ENCODE measurements at regions not wholly inside any gene's neighbourhood (a gene's known extent, or its start where the extent isn't known, plus 50 kb on each side); places are given as distances from the start of the nearest gene placed in this dataset.

DNA sequence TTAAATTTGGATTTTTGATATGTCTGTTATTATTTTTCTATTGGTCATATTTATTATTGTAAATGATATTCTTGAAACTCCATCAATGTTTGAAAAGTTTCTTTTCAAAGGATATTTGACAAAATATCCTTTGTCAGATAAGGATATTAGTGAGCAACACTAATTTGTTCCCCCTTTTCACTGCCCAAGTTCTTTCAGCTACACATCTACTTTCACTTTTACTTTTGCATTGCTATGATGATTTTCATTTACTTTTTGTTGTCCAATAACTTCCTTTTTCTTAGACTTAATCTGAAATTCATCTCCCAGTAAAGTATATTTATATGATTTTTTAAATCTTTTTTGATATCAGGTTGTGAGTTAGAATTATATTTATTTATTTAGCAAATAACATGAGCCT, 542.3 kb upstream of the ADGRL3 start:
- no peak for TF ChIP-seq EZH2 (IDR thresholded peaks at IDR 0.05; ENCODE audit: borderline replicate concordance, low read depth, low read length, poor library complexity, severe bottlenecking)
- TF ChIP-seq, protein P1, sequence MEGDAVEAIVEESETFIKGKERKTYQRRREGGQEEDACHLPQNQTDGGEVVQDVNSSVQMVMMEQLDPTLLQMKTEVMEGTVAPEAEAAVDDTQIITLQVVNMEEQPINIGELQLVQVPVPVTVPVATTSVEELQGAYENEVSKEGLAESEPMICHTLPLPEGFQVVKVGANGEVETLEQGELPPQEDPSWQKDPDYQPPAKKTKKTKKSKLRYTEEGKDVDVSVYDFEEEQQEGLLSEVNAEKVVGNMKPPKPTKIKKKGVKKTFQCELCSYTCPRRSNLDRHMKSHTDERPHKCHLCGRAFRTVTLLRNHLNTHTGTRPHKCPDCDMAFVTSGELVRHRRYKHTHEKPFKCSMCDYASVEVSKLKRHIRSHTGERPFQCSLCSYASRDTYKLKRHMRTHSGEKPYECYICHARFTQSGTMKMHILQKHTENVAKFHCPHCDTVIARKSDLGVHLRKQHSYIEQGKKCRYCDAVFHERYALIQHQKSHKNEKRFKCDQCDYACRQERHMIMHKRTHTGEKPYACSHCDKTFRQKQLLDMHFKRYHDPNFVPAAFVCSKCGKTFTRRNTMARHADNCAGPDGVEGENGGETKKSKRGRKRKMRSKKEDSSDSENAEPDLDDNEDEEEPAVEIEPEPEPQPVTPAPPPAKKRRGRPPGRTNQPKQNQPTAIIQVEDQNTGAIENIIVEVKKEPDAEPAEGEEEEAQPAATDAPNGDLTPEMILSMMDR (conservative IDR thresholded peaks at IDR 0.05; ENCODE audit: low read depth, low read length) = no peak
- no peak for DNase-seq (ENCODE audit: low spot score)
- intact Hi-C loops (cut with micrococcal nuclease; ENCODE audit: unreplicated experiment) = no loop called here
- no peak overlapping the region for H3K27ac ChIP-seq (ENCODE audit: low read depth, low read length, poor library complexity, severe bottlenecking)
- POLR2A ChIA-PET (ENCODE audit: low non-redundant PET) = no interaction called here
- no peaks in the 10 kb centered on the region for H3K36me3 ChIP-seq (ENCODE audit: insufficient read depth, low read length, poor library complexity, severe bottlenecking)
- H3K4me3 ChIP-seq (ENCODE audit: low read depth, low read length, poor library complexity, severe bottlenecking) = no peak overlapping the region
- H3K9me3 ChIP-seq (ENCODE audit: low read depth, low read length, poor library complexity, severe bottlenecking) = no peaks in the 10 kb centered on the region
- no TSS peak for BruUV-seq (replicated peaks)
- no peaks in the 10 kb centered on the region for H3K4me1 ChIP-seq (ENCODE audit: insufficient read depth, low read length, poor library complexity, severe bottlenecking)
- CTCF ChIA-PET = no interaction called here
- H3K27me3 ChIP-seq (replicated peaks; ENCODE audit: insufficient read depth, low read depth, low read length, poor library complexity) = no peaks in the 10 kb centered on the region

DNA sequence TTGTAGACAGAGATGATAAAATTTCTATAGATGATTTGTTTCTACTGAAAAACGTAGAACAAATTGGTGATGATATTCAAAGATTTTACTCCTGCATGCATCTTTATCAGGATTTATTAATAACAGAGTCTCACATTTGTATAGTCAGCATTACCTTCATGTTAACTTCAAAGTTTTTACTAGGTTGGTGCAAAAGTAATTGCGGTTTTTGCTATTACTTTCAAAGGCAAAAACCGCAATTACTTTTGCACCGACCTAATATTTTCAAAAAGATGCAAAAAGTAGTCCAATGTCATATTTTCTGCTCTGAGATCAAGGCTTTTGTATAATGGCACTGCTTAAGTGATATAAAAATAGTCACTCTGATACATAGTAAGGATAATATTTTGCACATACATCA, 536.4 kb upstream of the ADGRL3 start:
- Histone ChIP-seq H3K27me3 (replicated peaks; ENCODE audit: insufficient read depth, low read depth, low read length, poor library complexity) (no peaks in the 10 kb centered on the region), H3K4me3 (ENCODE audit: low read depth, low read length, poor library complexity, severe bottlenecking) (no peak overlapping the region), H3K9me3 (ENCODE audit: low read depth, low read length, poor library complexity, severe bottlenecking) (no peaks in the 10 kb centered on the region), H3K36me3 (ENCODE audit: insufficient read depth, low read length, poor library complexity, severe bottlenecking) (no peaks in the 10 kb centered on the region), H3K4me1 (ENCODE audit: insufficient read depth, low read length, poor library complexity, severe bottlenecking) (no peaks in the 10 kb centered on the region), H3K27ac (ENCODE audit: low read depth, low read length, poor library complexity, severe bottlenecking) (no peak overlapping the region)
- no TSS peak for BruUV-seq (replicated peaks)
- no peak for DNase-seq (ENCODE audit: low spot score)
- ChIA-PET POLR2A (ENCODE audit: low non-redundant PET) (no interaction called here), CTCF (no interaction called here)
- intact Hi-C loops (cut with micrococcal nuclease; ENCODE audit: unreplicated experiment) = no loop called here
- TF ChIP-seq, protein P1 (conservative IDR thresholded peaks at IDR 0.05; ENCODE audit: low read depth, low read length) = no peak
- no peak for TF ChIP-seq EZH2 (IDR thresholded peaks at IDR 0.05; ENCODE audit: borderline replicate concordance, low read depth, low read length, poor library complexity, severe bottlenecking)

DNA sequence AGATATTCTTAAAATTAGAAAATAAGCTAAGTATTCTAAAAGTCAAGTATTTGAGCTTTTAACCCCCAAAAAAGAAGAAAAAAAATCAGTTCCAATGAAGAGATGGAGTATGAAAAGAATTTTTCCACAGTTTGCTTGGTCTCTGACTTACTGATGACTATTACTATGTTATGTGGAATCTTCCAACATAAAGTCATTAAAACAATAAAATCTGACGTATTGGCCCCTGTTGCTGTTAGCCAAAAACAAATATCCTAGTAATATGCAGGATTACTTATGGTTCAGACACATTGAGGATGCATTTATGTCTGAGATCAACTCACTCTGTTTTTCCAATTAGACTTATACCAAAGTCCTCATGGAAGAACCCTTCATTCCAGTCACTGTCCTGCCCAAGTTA, 517.2 kb upstream of the ADGRL3 start:
- Histone ChIP-seq H3K4me3 (ENCODE audit: low read depth, low read length, poor library complexity, severe bottlenecking) (no peak overlapping the region), H3K9me3 (ENCODE audit: low read depth, low read length, poor library complexity, severe bottlenecking) (no peaks in the 10 kb centered on the region), H3K4me1 (ENCODE audit: insufficient read depth, low read length, poor library complexity, severe bottlenecking) (no peaks in the 10 kb centered on the region), H3K27me3 (replicated peaks; ENCODE audit: insufficient read depth, low read depth, low read length, poor library complexity) (no peaks in the 10 kb centered on the region), H3K36me3 (ENCODE audit: insufficient read depth, low read length, poor library complexity, severe bottlenecking) (no peaks in the 10 kb centered on the region), H3K27ac (ENCODE audit: low read depth, low read length, poor library complexity, severe bottlenecking) (no peak overlapping the region)
- intact Hi-C loops (cut with micrococcal nuclease; ENCODE audit: unreplicated experiment) = no loop called here
- no peak for DNase-seq (ENCODE audit: low spot score)
- no TSS peak for BruUV-seq (replicated peaks)
- ChIA-PET CTCF (no interaction called here), POLR2A (ENCODE audit: low non-redundant PET) (no interaction called here)
- no peak for TF ChIP-seq EZH2 (IDR thresholded peaks at IDR 0.05; ENCODE audit: borderline replicate concordance, low read depth, low read length, poor library complexity, severe bottlenecking)

DNA sequence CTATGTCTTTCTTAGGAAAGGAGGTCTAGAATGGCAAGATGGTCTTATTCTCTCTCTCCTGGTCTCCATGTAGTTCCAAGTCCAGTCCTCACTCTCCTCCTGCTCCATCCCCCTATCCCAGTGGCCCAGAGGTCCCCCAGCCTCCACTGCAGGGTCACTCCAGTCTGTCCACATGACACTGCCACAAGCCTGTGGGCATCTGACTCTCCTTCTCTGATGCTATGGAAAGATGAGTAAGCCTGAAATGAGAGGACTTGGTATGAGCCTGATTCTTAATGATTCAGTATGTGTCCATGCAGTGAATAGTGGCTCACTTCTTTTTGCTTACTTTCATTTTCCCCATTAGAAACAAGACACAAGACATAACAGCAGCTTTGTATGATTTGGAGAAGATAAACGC, 516.8 kb upstream of the ADGRL3 start:
- TF ChIP-seq, protein P1 (conservative IDR thresholded peaks at IDR 0.05; ENCODE audit: low read depth, low read length) = no peak
- no peak for TF ChIP-seq EZH2 (IDR thresholded peaks at IDR 0.05; ENCODE audit: borderline replicate concordance, low read depth, low read length, poor library complexity, severe bottlenecking)
- Histone ChIP-seq H3K9me3 (ENCODE audit: low read depth, low read length, poor library complexity, severe bottlenecking) (no peaks in the 10 kb centered on the region), H3K27ac (ENCODE audit: low read depth, low read length, poor library complexity, severe bottlenecking) (no peak overlapping the region), H3K4me1 (ENCODE audit: insufficient read depth, low read length, poor library complexity, severe bottlenecking) (no peaks in the 10 kb centered on the region), H3K27me3 (replicated peaks; ENCODE audit: insufficient read depth, low read depth, low read length, poor library complexity) (no peaks in the 10 kb centered on the region), H3K4me3 (ENCODE audit: low read depth, low read length, poor library complexity, severe bottlenecking) (no peak overlapping the region), H3K36me3 (ENCODE audit: insufficient read depth, low read length, poor library complexity, severe bottlenecking) (no peaks in the 10 kb centered on the region)
- ChIA-PET CTCF (no interaction called here), POLR2A (ENCODE audit: low non-redundant PET) (no interaction called here)
- BruUV-seq (replicated peaks) = no TSS peak
- intact Hi-C loops (cut with micrococcal nuclease; ENCODE audit: unreplicated experiment) = no loop called here
- DNase-seq (ENCODE audit: low spot score) = no peak
